Endothelial cell of umbilical vein (primary cell): ENCODE measurements at regions not wholly inside any gene's neighbourhood (a gene's known extent, or its start where the extent isn't known, plus 50 kb on each side); places are given as distances from the start of the nearest gene placed in this dataset.

ENCODE experiments used
- BruUV-seq: library from RNA; stranded (reverse); fragments of 400-500 nt; replicated peaks from 2 replicates; lab custom pipeline; 2021; lab: Mats Ljungman, UMichigan
- CTCF ChIA-PET: fragments of 300-600, 350-600 bp; sonication (Branson Sonifier 250); formaldehyde crosslinking; loops from one replicate; lab custom pipeline; 2021; ENCODE audit warnings: antibody characterized with exemption, inconsistent platforms; lab: Charles Lee
- POLR2A ChIA-PET: fragments of 300-600, 350-600 bp; sonication (Branson Sonifier 250); formaldehyde crosslinking; loops from one replicate; lab custom pipeline; 2021; ENCODE audit warnings: antibody characterized with exemption, inconsistent platforms; lab: Charles Lee
- DNase-seq: peaks from one replicate; pipeline ENCODE4 v3.0.0-alpha.2; 2011; ENCODE audit warnings: low read depth, low spot score
- FAIRE-seq: peaks from 2 replicates; lab custom pipeline; 2011; peaks lifted over from hg19 to GRCh38; lab: Jason Lieb, UNC
- H2AFZ ChIP-seq: 2 replicates; pipeline ENCODE4 v1.6.0; 2012; ENCODE audit warnings: low read depth, low read length, control low read depth, inconsistent platforms
- H3K27ac ChIP-seq: 2 replicates; pipeline ENCODE4 v1.5.1; 2011; ENCODE audit warnings: low read depth, mild to moderate bottlenecking, control low read depth, low read length, moderate library complexity; ENCODE audit not compliant: insufficient read depth
- H3K27me3 ChIP-seq, 2 experiments: 2 replicates each; pipeline versions ENCODE4 v1.6.0 to v1.6.1; 2011; ENCODE audit warnings: low read length in 2 of 2, mixed read lengths in 1 of 2; ENCODE audit not compliant: control insufficient read depth in 2 of 2, insufficient read depth in 2 of 2
- H3K36me3 ChIP-seq, 2 experiments: 2 replicates in 1 of 2; 3 replicates in 1 of 2; pipeline ENCODE4 v1.5.1; 2011; ENCODE audit warnings: low read length in 2 of 2, mild to moderate bottlenecking in 1 of 2, moderate library complexity in 1 of 2; ENCODE audit not compliant: control insufficient read depth in 2 of 2, insufficient read depth in 2 of 2; ENCODE audit errors: extremely low read depth in 1 of 2
- H3K4me1 ChIP-seq: 3 replicates; pipeline ENCODE4 v1.5.1; 2011; ENCODE audit warnings: mild to moderate bottlenecking, low read length; ENCODE audit not compliant: control insufficient read depth, insufficient read depth; ENCODE audit errors: extremely low read depth
- H3K4me2 ChIP-seq: 2 replicates; pipeline ENCODE4 v1.6.1; 2011; ENCODE audit warnings: low read length, control low read depth, mixed read lengths; ENCODE audit not compliant: insufficient read depth
- H3K4me3 ChIP-seq, 3 experiments: fragments of 200-600 bp in 1 of 3; sonication (generic), shearing (Covaris generic) in 1 of 3; replicated peaks in 1 of 3; 2 replicates each; pipeline ENCODE4 v1.5.1; 2011 to 2016; ENCODE audit warnings: control low read depth in 3 of 3, low read length in 3 of 3, mild to moderate bottlenecking in 2 of 3, inconsistent platforms in 1 of 3, low read depth in 1 of 3, moderate library complexity in 1 of 3; ENCODE audit not compliant: insufficient read depth in 1 of 3
- H3K79me2 ChIP-seq: 2 replicates; pipeline ENCODE4 v1.6.0; 2012; ENCODE audit warnings: low read length, inconsistent platforms; ENCODE audit not compliant: control insufficient read depth, insufficient read depth
- H3K9ac ChIP-seq: replicated peaks from 2 replicates; pipeline ENCODE3; 2011; ENCODE audit warnings: low read length, control low read depth; ENCODE audit not compliant: insufficient read depth; ENCODE audit errors: extremely low read depth
- H3K9me1 ChIP-seq: replicated peaks from 3 replicates; pipeline ENCODE4 v1.6.0; 2011; ENCODE audit warnings: mild to moderate bottlenecking, low read length; ENCODE audit not compliant: control insufficient read depth, insufficient read depth; ENCODE audit errors: extremely low read depth
- H3K9me3 ChIP-seq: replicated peaks from 2 replicates; pipeline ENCODE4 v1.5.1; 2012; ENCODE audit warnings: low read length, inconsistent platforms; ENCODE audit not compliant: control insufficient read depth, insufficient read depth
- H4K20me1 ChIP-seq: replicated peaks from 2 replicates; pipeline ENCODE3; 2011; ENCODE audit warnings: mild to moderate bottlenecking, low read length; ENCODE audit not compliant: control insufficient read depth, insufficient read depth; ENCODE audit errors: extremely low read depth
- EZH2 ChIP-seq: IDR thresholded peaks from 2 replicates; pipeline ENCODE4 v1.6.1; 2012; ENCODE audit warnings: borderline replicate concordance, low read depth, mild to moderate bottlenecking, moderate library complexity, low read length, inconsistent platforms; ENCODE audit not compliant: severe bottlenecking
- GATA2 ChIP-seq: IDR thresholded peaks from 2 replicates; pipeline ENCODE4 v1.7.0; 2011; ENCODE audit warnings: low read depth, mild to moderate bottlenecking, moderate library complexity, mixed read lengths, low read length; ENCODE audit not compliant: insufficient read length, insufficient read depth
- JUN ChIP-seq: IDR thresholded peaks from 2 replicates; pipeline ENCODE4 v1.6.1; 2011; ENCODE audit warnings: borderline replicate concordance, low read depth; ENCODE audit not compliant: insufficient read length, insufficient read depth
- POLR2A ChIP-seq: IDR thresholded peaks from 2 replicates; pipeline ENCODE4 v1.6.1; 2012; ENCODE audit warnings: low read depth, mild to moderate bottlenecking, control low read depth, low read length
- POLR2AphosphoS5 ChIP-seq: IDR thresholded peaks from 2 replicates; pipeline ENCODE4 v1.6.1; 2012; ENCODE audit warnings: low read depth, mild to moderate bottlenecking, control low read depth, low read length, moderate library complexity; ENCODE audit not compliant: insufficient read depth
- dilution Hi-C: fragments of 300-500 bp; cut with MboI; formaldehyde crosslinking; loops from one replicate; pipeline ENCODE4 v1.15.0; 2019; ENCODE audit warnings: low sequenced_read_pairs; ENCODE audit not compliant: extremely low pct_ligation_motif_present
- intact Hi-C: fragments of 100-400 bp; cut with micrococcal nuclease; formaldehyde crosslinking; loops from one replicate; pipeline ENCODE4 v1.10.0; 2022
- TF ChIP-seq, protein P1 (sequence below), 2 donors: IDR thresholded peaks; 1 replicate in 1 of 2; 2 replicates in 1 of 2; pipeline ENCODE4 v1.5.1; 2011; ENCODE audit warnings: low read length in 2 of 2, mild to moderate bottlenecking in 2 of 2, moderate library complexity in 2 of 2, control low read depth in 1 of 2, inconsistent platforms in 1 of 2, low read depth in 1 of 2; ENCODE audit not compliant: insufficient read depth in 1 of 2; ENCODE audit errors: extremely low read depth in 1 of 2
- TF ChIP-seq, protein P2 (sequence below): IDR thresholded peaks from 2 replicates; pipeline ENCODE4 v1.6.1; 2011; ENCODE audit not compliant: insufficient read depth, insufficient read length

DNA sequence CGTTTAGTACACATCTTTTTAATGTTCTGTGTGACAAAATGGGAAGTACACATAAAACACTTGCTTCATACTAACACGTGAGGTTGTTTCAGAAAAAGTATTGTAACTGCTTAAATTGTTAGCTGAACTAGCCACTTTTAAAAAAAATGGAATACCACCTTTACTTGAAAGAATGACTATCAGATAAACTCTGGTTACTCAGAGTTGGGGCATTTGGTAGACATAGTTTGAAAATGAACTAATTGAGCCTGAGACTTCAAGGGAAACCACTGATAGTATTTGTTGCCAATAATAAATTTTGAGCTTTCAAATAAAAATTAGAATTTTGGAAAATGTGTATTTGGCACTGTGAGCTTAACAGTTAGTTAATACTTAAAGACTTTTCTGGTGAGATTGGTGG is 103.0 kb upstream of the FBXO11 start:
- ChIA-PET CTCF (no interaction called here), POLR2A (no interaction called here)
- no peak for FAIRE-seq
- H2AFZ ChIP-seq, result no peak overlapping the region
- no peaks in the 10 kb centered on the region for H3K9me1 ChIP-seq
- H3K9me3 ChIP-seq, result no peaks in the 10 kb centered on the region
- DNase-seq, result no peak
- H3K4me2 ChIP-seq, result no peak overlapping the region
- no TSS peak for BruUV-seq
- H3K4me3 ChIP-seq, result no peak overlapping the region
- H3K36me3 ChIP-seq, result no peaks in the 10 kb centered on the region
- H3K4me1 ChIP-seq, result no peaks in the 10 kb centered on the region
- intact Hi-C loops (no loop called here), dilution Hi-C loops (no loop called here)
- H4K20me1 ChIP-seq, result no peaks in the 10 kb centered on the region
- H3K79me2 ChIP-seq, result no peaks in the 10 kb centered on the region
- TF ChIP-seq JUN (no peak), POLR2A (no peak), POLR2AphosphoS5 (no peak), GATA2 (no peak), EZH2 (no peak)
- TF ChIP-seq, protein P1, sequence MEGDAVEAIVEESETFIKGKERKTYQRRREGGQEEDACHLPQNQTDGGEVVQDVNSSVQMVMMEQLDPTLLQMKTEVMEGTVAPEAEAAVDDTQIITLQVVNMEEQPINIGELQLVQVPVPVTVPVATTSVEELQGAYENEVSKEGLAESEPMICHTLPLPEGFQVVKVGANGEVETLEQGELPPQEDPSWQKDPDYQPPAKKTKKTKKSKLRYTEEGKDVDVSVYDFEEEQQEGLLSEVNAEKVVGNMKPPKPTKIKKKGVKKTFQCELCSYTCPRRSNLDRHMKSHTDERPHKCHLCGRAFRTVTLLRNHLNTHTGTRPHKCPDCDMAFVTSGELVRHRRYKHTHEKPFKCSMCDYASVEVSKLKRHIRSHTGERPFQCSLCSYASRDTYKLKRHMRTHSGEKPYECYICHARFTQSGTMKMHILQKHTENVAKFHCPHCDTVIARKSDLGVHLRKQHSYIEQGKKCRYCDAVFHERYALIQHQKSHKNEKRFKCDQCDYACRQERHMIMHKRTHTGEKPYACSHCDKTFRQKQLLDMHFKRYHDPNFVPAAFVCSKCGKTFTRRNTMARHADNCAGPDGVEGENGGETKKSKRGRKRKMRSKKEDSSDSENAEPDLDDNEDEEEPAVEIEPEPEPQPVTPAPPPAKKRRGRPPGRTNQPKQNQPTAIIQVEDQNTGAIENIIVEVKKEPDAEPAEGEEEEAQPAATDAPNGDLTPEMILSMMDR (IDR thresholded peaks at IDR 0.05; ENCODE audit: extremely low read depth in 1 of 2, insufficient read depth in 1 of 2, low read depth in 1 of 2, low read length in 2 of 2), result no peak
- TF ChIP-seq, protein P2, sequence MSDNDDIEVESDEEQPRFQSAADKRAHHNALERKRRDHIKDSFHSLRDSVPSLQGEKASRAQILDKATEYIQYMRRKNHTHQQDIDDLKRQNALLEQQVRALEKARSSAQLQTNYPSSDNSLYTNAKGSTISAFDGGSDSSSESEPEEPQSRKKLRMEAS, result no peak
- peaks cover 0 to 1% of the 10 kb centered on the region in 2 experiments for H3K27me3 ChIP-seq
- no peak overlapping the region for H3K27ac ChIP-seq
- no peak overlapping the region for H3K9ac ChIP-seq
